Glutamatergic neuron (in vitro differentiated cells): ENCODE measurements at regions not wholly inside any gene's neighbourhood (a gene's known extent, or its start where the extent isn't known, plus 50 kb on each side); places are given as distances from the start of the nearest gene placed in this dataset.
"Not testable (repeated sequence)": the region's sequence is repeated elsewhere in the genome, so short reads cannot be mapped to it uniquely, and the experiment has no call there.

Experiments used
- DNase-seq: peaks from one replicate; pipeline ENCODE4 v3.0.0; 2022
- H3K27ac Mint-ChIP-seq: one replicate; pipeline ENCODE4 v1.8.0; 2020; ENCODE audit warnings: mild to moderate bottlenecking, mixed read lengths, inconsistent platforms; ENCODE audit not compliant: unreplicated experiment
- H3K27me3 Mint-ChIP-seq: one replicate; pipeline ENCODE4 v1.8.0; 2020; ENCODE audit warnings: mild to moderate bottlenecking, moderate library complexity, mixed read lengths, inconsistent platforms; ENCODE audit not compliant: unreplicated experiment
- H3K36me3 Mint-ChIP-seq: one replicate; pipeline ENCODE4 v1.8.0; 2020; ENCODE audit warnings: mild to moderate bottlenecking, mixed read lengths, inconsistent platforms; ENCODE audit not compliant: unreplicated experiment
- H3K4me1 Mint-ChIP-seq: one replicate; pipeline ENCODE4 v1.8.0; 2020; ENCODE audit warnings: mild to moderate bottlenecking, low read depth, mixed read lengths, inconsistent platforms; ENCODE audit not compliant: unreplicated experiment
- H3K4me3 Mint-ChIP-seq: one replicate; pipeline ENCODE4 v1.8.0; 2020; ENCODE audit warnings: mild to moderate bottlenecking, mixed read lengths, inconsistent platforms; ENCODE audit not compliant: unreplicated experiment
- H3K9me3 Mint-ChIP-seq: one replicate; pipeline ENCODE4 v1.8.0; 2020; ENCODE audit warnings: mild to moderate bottlenecking, moderate library complexity, mixed read lengths, inconsistent platforms; ENCODE audit not compliant: unreplicated experiment
- TF ChIP-seq, protein P1 (sequence below): fragments of 200-600 bp; sonication (generic); IDR thresholded peaks from one replicate; pipeline ENCODE4 v1.5.0; 2021; ENCODE audit not compliant: partially characterized antibody, unreplicated experiment

DNA sequence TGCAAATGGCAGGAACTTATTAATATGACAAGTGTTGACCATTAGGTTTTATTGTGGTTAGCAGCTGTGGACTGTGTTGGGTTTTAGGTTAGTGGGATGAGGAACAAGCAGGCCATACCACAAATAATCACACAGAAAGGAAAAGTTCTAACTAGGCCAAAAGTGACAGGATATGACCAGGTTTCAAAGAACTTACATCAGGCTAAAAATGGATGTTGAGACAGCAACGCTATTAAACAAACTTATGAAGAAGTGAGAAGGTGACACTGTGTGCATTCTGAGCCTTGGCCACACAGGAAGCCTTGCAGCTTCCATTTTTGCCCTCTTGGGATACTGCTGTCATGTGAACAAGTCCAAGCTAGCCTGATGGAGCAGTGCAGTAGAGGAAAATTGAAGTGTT, 568.8 kb downstream of the HTR7 start:
- DNase-seq, result no peak
- TF ChIP-seq, protein P1, sequence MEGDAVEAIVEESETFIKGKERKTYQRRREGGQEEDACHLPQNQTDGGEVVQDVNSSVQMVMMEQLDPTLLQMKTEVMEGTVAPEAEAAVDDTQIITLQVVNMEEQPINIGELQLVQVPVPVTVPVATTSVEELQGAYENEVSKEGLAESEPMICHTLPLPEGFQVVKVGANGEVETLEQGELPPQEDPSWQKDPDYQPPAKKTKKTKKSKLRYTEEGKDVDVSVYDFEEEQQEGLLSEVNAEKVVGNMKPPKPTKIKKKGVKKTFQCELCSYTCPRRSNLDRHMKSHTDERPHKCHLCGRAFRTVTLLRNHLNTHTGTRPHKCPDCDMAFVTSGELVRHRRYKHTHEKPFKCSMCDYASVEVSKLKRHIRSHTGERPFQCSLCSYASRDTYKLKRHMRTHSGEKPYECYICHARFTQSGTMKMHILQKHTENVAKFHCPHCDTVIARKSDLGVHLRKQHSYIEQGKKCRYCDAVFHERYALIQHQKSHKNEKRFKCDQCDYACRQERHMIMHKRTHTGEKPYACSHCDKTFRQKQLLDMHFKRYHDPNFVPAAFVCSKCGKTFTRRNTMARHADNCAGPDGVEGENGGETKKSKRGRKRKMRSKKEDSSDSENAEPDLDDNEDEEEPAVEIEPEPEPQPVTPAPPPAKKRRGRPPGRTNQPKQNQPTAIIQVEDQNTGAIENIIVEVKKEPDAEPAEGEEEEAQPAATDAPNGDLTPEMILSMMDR, result no peak
- Mint-ChIP-seq H3K27me3 (no peaks in the 10 kb centered on the region), H3K36me3 (no peaks in the 10 kb centered on the region), H3K4me3 (no peak overlapping the region), H3K27ac (no peak overlapping the region), H3K4me1 (peaks cover 8% of the 10 kb centered on the region), H3K9me3 (no peaks in the 10 kb centered on the region)

DNA sequence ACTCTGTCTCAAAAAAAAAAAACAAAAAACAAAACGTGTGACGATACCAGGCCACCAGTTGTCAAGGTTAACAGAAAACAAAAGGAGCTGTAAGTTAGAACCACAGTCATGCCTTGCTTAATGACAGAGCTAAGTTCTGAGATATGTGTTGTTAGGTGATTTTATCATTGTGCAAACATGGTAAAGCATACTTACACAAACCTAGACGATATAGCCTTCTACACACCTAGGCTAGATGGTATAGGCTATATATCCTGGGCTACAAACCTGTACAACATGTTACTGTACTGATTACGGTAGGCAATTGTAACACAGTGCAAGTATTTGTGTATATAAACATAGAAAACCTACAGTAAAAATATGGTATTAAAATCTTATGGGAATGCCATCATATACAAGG, 564.2 kb downstream of the HTR7 start:
- Mint-ChIP-seq H3K27ac (no peak overlapping the region), H3K36me3 (peaks cover 9% of the 10 kb centered on the region), H3K27me3 (peaks cover 1% of the 10 kb centered on the region), H3K4me1 (peaks cover 5% of the 10 kb centered on the region), H3K9me3 (no peaks in the 10 kb centered on the region), H3K4me3 (no peak overlapping the region)
- TF ChIP-seq, protein P1, result no peak
- DNase-seq, result no peak

DNA sequence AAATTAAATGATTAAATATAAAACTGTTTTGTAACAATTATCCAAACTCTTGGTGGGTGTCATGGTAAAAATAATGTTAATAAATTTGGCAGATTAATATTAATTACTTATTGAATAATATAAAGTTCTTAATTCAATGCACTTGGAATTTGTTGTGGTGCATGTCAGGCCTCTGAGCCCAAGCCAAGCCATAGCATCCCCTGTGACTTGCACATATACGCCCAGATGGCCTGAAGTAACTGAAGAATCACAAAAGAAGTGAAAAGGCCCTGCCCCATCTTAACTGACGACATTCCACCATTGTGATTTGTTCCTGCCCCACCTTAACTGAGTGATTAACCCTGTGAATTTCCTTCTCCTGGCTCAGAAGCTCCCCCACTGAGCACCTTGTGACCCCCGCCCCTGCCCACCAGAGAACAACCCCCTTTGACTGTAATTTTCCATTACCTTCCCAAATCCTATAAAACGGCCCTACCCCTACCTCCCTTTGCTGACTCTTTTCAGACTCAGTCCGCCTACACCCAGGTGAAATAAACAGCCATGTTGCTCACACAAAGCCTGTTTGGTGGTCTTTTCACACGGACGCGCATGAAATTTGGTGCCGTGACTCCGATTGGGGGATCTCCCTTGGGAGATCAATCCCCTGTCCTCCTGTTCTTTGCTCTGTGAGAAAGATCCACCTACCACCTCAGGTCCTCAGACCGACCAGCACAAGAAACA, 562.9 kb downstream of the HTR7 start:
- not testable (repeated sequence) for H3K27me3 Mint-ChIP-seq, H3K9me3 Mint-ChIP-seq, H3K4me1 Mint-ChIP-seq, H3K36me3 Mint-ChIP-seq, H3K4me3 Mint-ChIP-seq, DNase-seq, H3K27ac Mint-ChIP-seq

DNA sequence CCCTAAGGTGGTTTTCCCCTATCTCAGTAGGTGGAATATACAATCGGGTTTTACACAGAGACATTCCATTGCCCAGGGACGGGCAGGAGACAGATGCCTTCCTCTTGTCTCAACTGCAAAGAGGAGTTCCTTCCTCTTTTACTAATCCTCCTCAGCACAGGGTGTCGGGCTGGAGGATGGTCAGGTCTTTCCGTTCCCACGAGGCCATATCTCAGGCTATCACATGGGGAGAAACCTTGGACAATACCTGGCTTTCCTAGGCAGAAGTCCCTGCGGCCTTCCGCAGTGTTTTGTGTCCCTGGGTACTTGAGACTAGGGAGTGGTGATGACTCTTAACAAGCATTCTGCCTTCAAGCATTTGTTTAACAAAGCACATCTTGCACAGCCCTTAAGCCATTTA, 555.8 kb downstream of the HTR7 start:
- not testable (repeated sequence) for H3K9me3 Mint-ChIP-seq, H3K4me3 Mint-ChIP-seq, H3K27me3 Mint-ChIP-seq, H3K36me3 Mint-ChIP-seq, H3K27ac Mint-ChIP-seq, DNase-seq
- H3K4me1 Mint-ChIP-seq, result peaks cover 16% of the 10 kb centered on the region

DNA sequence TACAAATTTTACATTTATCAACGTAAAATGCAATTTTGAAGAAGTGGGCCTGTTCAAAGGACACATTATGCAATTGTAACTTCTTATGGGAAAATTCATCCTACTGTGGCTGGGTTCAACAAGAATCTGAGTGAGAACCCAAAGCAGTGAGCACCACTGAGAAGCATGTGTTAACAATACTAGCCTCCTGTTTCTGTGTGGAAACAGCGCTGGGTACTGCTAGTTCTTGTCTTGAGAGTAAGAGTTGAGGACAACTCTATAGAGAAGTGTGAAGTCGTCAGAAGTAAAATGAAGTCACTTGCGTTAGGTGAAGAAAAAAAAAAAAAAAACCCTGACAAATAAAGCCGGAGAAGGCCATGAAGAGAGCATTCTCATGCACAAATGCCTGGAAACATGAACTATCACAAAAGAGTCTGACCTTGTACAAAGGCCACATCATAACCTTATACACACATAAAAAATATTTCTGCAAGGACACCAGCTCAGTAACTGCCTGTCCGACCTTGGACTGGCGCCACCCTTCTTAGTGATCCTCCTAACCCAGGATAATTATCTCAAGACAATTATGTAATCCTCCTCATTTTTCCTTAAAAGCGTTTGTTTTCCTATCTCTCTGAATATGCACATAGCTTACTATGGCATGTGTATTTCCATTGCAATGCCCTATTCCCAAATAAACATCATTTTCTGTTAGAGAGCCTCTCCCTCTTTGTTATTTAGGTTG, 554.9 kb downstream of the HTR7 start:
- peaks cover 4% of the 10 kb centered on the region for H3K36me3 Mint-ChIP-seq
- TF ChIP-seq, protein P1, result no peak
- no peak overlapping the region for H3K27ac Mint-ChIP-seq

DNA sequence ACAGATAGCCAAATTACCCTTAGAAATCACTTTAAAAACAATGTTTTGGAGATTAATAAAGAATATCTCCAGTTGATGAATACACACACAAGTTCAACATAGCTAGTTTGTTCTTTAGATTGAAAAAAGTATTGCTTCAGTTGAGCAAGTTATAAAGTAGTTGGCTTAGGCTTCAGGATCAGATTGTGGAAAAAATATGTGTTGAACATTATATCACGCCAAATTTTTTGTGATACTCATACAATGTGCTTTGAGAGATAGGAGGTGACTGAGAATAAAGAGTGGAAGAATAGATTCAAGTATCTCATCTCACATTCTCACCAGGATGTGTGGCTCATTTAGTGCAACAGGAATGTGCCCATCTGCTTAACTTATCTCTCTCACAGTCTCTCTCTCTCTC, 553.3 kb downstream of the HTR7 start:
- no peak overlapping the region for H3K4me3 Mint-ChIP-seq
- no peaks in the 10 kb centered on the region for H3K9me3 Mint-ChIP-seq
- peaks cover 14% of the 10 kb centered on the region for H3K4me1 Mint-ChIP-seq
- no peaks in the 10 kb centered on the region for H3K36me3 Mint-ChIP-seq
- TF ChIP-seq, protein P1, result no peak
- no peaks in the 10 kb centered on the region for H3K27me3 Mint-ChIP-seq
- H3K27ac Mint-ChIP-seq, result no peak overlapping the region
- no peak for DNase-seq

More for the DNA sequence above, 554.9 kb downstream of the HTR7 start:
- no peak for DNase-seq
- Mint-ChIP-seq H3K9me3 (no peaks in the 10 kb centered on the region), H3K4me3 (no peak overlapping the region), H3K4me1 (peaks cover 16% of the 10 kb centered on the region), H3K27me3 (no peaks in the 10 kb centered on the region)
